Breast epithelium (tissue), 3 donors: ENCODE measurements at regions not wholly inside any gene's neighbourhood (a gene's known extent, or its start where the extent isn't known, plus 50 kb on each side); places are given as distances from the start of the nearest gene placed in this dataset.

Source experiments
- POLR2A ChIP-seq: fragments of 450-650 bp; IDR thresholded peaks from one replicate; pipeline ENCODE4 v1.6.1; 2016; ENCODE audit warnings: antibody characterized with exemption, mild to moderate bottlenecking, moderate library complexity
- TF ChIP-seq, protein P1 (sequence below), 3 donors: fragments of 450-650 bp; IDR thresholded peaks; one replicate each; pipeline ENCODE4 v1.5.1; 2016 to 2017; ENCODE audit warnings: antibody characterized with exemption in 3 of 3, mild to moderate bottlenecking in 3 of 3, moderate library complexity in 3 of 3

DNA sequence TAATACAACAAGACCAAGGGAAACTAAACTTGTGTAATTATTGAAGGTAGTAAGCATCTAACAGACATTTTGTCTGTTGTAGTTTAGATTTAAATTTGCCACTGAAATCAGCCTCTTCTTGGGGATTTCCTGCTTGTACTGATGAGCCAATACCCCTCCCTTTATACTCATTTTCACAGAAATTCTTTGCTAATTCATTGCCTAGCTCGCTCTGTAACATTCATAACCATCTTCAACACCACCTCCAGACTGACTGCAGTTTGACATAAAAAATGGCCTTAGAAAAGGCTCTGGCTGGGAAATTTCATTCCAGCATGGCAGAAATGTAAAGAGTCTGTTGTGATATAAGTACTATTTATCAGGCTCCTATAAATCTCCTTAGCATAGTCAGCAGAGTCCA is 109.7 kb upstream of the FLRT2 start:
- TF ChIP-seq, protein P1, sequence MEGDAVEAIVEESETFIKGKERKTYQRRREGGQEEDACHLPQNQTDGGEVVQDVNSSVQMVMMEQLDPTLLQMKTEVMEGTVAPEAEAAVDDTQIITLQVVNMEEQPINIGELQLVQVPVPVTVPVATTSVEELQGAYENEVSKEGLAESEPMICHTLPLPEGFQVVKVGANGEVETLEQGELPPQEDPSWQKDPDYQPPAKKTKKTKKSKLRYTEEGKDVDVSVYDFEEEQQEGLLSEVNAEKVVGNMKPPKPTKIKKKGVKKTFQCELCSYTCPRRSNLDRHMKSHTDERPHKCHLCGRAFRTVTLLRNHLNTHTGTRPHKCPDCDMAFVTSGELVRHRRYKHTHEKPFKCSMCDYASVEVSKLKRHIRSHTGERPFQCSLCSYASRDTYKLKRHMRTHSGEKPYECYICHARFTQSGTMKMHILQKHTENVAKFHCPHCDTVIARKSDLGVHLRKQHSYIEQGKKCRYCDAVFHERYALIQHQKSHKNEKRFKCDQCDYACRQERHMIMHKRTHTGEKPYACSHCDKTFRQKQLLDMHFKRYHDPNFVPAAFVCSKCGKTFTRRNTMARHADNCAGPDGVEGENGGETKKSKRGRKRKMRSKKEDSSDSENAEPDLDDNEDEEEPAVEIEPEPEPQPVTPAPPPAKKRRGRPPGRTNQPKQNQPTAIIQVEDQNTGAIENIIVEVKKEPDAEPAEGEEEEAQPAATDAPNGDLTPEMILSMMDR (IDR thresholded peaks at IDR 0.05) = no peak
- no peak for TF ChIP-seq POLR2A
